ENCODE measurements at regions not wholly inside any gene's neighbourhood (a gene's known extent, or its start where the extent isn't known, plus 50 kb on each side); places are given as distances from the start of the nearest gene placed in this dataset.

DNA sequence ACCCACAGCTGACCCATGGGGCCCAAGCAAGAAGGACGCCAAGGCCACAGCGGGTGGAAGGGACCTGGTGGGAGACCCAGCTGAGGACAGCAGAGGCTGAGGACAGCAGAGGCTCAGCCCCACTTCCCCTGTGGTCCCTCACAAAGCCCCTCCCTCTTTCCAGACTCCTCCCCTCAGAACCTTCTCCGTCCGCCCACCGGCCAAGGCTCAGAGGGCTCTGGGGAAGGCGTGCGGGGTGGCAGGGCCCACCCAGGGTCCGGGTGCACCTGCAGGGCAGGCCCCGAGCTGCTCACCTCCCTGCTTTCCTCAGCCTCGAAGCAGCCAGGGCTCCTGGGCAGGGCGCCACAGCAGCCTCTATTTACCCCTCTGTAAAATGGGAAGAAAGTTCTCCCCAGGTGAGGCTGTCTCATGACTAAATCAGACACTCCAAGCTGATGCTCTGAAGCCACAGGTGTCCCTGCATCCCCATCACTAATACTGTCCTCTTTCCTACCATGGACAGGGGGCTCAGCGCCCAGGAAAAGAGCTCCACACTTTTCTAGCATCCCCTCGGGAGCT, 137.9 kb upstream of the PPP1R26 start:
- DNase-seq (ENCODE audit: low spot score): no peak

DNA sequence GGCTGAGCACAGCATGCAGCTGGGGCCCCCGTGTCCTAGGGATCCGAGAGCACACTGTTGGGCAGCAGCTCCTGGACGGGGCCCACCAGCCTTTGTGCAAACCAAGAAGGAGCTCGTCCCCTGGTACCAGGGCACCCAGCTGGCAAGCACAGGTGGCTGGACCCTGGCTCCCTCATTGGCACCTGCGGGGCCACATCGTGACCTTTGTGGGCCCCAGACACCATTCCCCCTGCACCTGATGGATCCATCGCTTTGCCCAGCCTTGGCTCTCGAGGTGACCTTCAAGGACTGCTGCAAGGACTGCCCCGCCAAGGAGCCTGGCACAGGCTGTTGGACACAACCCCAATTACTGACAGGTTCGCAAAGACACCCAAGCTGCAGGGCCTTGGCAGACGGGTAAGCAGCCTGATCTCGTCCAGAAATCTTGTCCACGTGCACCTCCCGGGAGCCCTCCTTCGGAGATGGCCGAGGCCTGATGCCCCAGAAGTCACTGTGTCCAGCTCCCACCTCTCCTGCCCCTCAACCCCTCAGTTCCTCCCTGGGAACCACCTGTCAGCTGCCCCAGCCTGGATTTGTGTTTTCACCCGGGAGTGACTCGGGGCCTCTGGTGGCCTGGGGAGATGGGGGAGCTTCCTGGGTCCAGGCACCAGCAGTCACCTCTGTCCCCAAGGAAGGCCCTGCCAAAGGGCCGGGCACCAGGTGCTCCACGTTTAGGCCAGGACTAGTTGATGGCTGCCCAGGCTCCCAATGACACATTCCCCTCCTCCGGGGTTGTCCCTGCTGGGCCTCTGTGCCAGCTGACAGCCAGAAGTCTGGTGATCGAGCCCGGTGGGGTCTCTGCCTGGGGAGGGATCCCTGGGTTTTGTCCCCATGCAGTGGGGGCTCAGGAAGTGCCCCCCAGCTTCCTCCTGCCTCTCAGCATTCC, 137.1 kb upstream of the PPP1R26 start:
- no peak for DNase-seq (ENCODE audit: low spot score)

DNA sequence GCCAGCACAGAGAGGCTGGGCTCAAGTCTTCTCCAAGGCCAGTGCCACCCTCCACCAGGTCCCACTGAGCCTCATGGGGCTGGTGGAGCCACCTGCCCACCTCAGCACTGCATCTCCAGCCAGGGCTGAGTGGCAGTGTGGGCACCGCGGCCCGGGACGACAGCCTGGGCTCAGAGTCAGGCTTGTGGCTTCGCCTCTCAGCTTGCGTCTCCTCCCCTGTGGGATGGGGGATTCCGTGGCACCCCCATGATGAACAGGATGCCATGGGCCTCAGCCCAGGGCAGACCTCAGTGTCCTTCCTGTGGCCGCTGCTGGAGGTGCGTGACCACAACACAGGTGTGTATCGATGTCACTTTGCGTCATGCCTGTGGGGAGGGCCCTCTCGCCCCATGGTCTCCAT, 136.4 kb upstream of the PPP1R26 start:
- DNase-seq (ENCODE audit: low spot score): no peak

DNA sequence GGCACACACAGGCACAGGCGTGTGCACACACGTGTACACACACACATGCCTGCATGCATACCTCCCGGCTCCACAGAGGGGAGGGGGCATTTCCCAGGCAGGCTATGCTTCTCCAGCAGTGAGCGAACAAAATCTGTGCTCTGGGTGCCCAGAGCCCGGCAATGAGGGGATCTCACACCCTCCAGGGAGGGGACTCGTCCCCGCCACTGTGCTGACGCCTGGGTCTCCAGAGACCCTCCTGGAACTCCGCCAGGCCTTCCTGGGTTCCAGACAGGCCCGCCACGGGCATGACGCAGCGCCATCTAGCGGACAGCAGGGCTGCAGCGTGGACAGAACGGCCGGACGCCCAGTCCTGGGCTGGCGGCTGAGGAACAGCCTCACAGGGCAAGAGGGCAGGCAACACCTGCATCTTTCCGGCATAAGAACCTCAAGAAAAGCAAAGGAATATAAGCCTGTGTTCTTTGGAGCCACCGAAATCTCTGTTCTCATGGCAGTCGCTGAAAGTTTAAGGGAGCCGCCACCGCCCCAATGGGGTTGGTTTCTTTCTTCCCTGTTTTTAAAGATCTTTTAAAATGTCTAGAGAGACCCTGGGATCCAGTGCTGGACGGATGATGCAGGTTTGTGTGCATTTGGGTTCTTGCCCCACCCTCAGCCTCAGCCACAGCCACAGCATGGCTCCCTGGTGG, 135.6 kb upstream of the PPP1R26 start:
- DNase-seq (ENCODE audit: low spot score): peak; percentile 37

DNA sequence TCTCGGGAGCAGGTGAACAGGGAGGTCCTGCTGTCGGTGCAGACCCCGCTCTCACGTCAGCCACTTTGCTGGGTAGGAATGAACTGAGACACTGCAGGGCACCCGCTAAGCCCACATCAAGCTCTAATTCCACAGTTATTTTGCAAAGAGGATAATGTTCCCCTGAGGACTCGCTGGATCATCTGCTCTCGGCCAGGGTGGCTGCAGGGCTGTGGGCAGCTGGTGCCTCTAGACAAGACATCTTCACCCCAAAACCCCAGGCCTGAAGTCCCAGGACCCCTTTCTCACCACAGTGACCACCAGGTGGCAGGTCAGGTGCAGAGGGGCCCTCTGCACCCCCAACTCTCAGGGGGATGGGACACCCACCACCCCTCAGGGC, 135.1 kb upstream of the PPP1R26 start:
- DNase-seq (ENCODE audit: low spot score): no peak

DNA sequence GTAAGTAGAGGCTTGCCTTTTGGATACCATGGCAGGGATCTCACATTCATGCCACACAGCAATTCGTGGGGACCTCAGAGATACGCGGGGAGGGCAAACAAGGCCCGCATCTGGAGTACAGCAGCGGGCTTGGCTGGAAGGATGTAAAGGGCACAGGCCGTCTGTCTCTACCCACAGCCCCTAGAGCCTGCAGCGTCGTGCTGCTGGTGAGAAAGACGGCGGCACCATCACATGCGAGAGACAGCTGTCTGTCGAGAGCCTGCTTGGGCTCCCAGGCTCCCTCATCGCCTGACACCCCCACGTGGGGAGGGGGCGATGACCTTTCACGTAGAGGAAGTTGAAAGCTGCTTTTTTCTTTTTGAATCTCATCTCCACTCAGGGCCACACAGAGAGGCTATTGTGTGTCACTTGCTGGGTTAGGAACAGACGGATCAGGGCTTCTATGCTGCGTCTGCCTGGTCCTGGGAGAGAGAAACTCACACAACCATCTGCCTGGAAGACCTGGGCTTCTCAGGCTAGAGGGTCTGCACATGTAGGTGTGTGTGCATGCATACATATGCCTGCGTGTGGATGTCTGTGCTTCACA, 134.6 kb upstream of the PPP1R26 start:
- no peak for DNase-seq (ENCODE audit: low spot score)

DNA sequence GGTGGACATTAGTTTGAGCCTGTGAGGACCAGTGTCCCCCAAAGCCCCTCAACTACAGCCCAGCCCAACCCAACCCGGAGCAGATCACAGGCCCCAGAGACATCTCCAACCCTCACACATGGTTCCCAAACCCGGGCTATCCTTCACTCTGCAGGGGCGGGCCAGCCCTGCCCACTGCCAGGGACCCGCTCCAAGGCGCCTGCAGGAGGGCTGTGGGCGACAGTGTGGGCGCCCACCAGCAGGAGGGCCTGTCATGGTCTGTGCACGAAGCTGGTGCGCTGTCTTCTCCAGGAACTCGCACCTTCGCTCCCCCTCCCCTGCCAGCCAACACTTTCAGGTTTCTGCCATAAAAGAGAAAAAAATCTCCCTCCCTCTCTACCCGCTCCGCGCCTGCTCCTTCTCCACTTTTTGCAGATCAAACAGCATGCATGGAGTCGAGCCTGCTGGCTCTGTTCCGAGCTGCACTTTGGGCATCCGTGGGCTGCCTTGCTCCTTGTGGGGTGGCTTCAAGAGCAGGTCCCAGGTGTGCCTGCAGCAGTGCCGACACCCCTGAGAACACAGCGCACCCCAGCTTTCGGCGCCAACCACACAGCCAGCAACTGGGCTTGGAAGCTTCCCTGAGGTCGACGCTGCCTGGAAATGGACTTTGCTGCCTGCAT, 133.7 kb upstream of the PPP1R26 start:
- no peak for DNase-seq (ENCODE audit: low spot score)

DNA sequence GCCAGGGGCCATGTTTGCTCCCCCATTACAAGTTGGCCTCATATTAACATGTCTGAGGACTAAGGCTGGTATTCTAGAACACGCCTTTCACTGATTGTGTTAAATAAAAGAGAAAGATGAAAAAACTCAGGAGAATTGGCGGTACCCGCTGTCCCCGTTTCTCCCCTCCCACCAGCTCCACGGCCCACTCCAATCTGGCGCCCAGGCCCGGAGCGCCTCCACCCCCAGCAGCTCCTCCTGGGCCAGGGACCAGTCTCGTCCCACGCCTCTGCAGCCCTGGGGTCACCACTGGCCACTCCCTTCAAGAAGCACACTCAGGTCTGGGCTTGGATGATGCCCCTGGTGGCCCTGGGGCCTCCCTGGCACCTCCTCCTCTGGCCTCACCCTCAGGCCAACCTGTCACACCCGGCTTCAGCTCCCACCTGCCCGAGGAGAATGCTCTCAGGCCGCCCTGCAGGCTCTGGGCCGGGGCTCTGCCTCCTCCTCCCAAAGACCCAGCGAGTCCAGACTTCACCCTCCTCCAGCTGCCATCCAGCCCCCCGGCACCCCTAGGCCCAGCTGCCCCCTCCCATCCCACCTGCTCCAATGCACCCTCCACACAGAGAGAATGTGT, 133.0 kb upstream of the PPP1R26 start:
- DNase-seq (ENCODE audit: low spot score): no peak

DNA sequence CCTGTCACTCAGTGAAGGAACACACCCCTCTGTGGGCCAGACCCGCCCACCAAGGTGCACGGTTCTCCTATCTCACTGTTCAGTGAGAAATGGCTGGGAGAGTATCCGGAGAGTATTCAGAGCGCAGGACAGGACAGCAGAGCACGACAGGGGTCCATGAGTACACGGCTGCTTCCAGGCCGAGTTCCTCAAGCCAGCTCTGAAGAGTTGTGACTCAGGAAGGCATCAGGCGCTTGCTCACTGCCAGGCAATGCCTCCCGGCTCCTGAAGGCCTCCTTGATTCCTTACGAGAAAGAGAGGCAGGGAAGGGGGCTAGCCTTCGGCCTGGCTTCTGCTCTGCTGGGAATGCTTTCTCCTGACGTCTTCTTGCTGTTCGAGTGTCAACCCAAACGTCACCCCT, 132.1 kb upstream of the PPP1R26 start:
- no peak for DNase-seq (ENCODE audit: low spot score)

DNA sequence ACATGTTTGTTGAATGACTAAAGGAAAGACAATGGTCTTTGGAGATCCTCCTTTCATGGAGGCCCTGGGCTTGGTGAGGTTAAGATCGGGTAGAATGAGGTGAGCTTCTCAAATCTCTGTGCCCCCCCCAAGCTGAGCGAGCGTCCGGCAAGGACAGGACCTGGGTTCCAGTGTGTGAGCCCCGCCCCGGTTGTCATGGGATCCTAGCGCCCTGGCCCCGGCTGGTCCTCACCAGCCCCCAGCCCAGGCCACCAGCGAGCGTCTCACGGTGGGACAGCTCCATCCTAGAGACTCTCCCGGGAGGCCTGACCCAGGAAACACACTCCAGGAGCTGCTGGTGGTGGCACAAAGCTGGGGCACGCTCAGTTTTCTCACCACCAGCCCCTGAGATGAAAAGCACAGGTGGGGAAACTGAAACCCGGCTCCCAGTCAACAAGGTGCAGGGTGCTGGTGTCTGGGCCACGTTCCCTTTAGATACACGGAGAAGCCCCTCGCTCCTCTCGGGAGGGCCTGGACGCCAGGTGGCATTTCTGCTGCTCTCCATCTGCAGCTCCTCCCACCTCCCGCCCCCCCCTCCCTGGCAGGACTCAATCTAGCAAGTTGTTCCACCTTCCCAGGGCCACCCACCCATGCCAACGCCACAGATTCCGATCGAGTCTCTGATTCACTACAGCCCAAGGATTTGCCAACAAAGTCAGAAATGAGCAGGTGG, 131.3 kb upstream of the PPP1R26 start:
- no peak for DNase-seq (ENCODE audit: low spot score)

DNA sequence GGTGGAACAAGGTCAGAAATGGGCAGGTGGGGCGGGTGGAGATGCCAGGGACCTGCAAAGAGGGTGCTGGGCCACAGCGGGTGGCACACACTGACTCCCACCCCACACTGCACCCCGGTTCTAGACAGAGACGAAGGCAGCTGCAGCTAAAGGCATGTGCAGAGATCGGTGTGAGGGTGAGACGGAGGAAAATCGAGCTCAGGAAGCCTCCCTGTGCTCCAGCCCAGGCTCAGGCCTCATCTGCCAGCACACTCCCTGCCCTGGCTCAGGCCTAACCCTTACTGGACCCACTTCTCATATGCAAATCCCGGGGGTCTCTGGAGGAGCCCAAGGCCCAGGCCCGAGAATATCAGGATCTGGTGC, 130.8 kb upstream of the PPP1R26 start:
- DNase-seq (ENCODE audit: low spot score): no peak

DNA sequence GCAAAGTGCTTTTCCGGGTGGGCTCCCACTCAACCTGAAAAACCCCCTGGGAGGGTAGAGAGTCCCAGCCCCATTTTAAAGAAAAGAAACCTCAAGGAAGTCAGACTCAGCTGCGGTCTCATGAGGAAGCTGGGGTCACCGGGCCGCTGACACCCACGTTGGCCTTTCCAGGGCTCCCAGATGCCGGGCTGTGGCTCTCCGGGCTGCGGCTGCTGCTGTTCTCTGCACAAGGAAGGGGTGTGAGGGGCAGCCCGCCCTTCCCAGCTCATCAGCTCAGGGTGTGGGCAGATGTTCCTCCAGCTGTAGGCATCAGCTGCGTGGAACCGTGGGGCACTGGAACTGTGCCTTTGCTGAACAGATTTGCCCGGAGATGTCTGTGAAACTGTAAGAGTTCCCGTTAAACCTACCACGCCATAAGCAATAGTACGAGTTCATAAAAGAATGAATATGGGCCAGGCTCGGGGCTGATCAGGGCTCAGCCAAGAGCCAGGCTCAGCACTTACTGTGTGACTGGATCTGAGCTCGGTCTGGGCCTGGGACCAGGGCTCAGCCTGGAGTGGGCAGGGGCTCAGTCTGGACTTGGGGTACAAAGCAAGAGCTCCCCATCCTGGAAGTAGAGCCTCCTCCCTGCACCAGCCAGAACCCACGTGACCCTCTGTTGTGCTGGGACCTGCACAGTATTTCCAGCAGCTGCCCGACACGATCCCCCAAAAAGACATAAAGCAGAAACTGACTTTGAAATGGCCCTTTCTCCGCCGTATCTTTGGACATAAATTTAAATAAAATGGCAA, 130.2 kb upstream of the PPP1R26 start:
- DNase-seq (ENCODE audit: low spot score): no peak

DNA sequence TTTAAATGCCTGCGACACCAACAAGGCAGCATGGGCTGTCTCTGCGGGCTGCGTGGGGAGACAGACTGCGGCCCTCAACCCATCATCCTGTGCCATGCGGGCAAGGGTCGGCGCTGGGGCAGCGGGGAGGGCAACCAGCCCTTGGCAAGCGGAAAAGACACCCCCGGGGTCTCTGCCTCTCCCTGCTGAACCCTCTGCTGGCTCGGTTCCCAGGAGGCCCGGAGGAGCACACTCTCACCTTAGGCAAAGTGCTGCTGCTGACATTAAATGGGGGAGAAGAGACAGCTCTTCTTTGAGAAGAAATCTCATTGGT, 129.6 kb upstream of the PPP1R26 start:
- no peak for DNase-seq (ENCODE audit: low spot score)

DNA sequence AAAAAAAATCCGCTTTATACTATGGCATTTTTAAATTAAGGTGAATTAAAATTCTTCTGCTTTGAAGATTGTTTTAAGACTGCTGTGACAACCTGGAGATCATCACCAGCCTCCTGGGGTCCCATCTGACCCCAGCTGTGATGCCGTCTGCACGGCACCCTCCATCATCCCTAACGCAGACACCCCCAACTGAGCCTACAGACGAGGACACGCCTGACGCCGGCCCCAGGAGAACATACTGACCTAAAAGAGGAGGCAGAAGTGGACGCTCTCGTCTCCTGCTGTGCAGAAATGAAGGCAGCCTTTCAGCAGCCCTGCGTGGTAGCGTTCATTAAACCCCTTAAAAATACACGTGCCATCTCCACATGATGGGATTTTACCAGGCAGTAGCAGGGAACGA, 125.6 kb upstream of the PPP1R26 start:
- no peak for DNase-seq (ENCODE audit: low spot score)

DNA sequence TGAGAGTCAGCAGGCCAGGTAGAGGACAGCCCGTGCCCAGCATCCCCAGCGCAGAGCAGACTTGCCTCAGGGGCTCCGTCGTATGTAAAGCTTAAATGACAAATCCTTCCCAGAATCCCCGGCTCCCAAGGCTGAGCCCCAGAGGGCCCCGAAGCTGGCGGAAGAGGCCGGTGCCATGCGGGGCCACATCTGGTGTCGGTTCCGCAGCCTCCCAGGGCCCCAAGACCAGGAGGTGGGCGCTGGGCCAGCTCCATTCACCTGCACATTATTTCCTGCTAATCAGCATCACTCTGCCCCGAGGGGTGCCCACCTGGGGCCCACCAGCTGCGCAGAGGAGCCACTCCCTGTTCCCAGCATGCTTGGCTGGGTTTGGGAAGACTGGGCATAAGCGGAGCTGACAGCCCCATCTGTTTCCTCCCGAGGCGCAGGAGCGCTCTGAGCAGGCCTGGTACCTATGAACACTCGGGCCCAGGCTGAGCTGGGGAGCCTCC, 124.0 kb upstream of the PPP1R26 start:
- no peak for DNase-seq (ENCODE audit: low spot score)

DNA sequence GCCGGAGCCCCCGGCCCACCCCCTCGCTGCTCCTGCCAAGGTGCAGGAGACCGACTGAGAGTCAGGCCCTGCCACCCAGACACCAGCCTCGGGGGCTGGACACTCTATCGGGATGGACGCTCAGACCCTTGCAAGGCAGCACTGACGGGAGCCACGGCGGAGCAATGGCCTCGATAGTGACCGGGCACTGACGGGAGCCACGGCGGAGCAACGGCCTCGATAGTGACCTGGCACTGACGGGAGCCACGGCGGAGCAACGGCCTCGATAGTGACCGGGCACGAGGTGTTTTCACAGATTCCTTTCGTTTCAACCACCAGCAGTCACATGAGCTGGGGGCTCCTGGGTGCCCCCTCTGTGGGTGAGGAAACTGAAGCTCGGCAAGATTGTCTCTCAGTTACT, 123.6 kb upstream of the PPP1R26 start:
- DNase-seq (ENCODE audit: low spot score): no peak

DNA sequence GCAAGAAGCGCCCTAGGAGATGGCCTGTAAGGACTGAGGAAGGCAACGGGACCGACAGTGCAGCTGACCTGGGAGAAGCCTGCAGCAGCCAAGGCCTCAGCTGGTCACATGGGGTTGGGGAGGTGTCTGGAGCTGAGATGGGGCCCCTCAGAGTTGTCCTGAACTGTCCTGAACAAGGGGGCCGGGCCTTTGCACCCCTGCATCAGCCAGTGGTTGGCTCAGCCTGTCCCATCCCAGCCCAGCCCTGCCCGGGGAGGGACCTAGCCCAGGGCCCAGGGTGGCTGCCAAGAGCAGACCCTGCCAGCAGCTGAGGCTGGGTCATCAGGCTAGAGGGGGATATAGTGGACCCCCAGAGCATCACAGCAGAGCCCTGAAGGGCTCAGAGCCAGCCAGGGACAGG, 122.8 kb upstream of the PPP1R26 start:
- no peak for DNase-seq (ENCODE audit: low spot score)

DNA sequence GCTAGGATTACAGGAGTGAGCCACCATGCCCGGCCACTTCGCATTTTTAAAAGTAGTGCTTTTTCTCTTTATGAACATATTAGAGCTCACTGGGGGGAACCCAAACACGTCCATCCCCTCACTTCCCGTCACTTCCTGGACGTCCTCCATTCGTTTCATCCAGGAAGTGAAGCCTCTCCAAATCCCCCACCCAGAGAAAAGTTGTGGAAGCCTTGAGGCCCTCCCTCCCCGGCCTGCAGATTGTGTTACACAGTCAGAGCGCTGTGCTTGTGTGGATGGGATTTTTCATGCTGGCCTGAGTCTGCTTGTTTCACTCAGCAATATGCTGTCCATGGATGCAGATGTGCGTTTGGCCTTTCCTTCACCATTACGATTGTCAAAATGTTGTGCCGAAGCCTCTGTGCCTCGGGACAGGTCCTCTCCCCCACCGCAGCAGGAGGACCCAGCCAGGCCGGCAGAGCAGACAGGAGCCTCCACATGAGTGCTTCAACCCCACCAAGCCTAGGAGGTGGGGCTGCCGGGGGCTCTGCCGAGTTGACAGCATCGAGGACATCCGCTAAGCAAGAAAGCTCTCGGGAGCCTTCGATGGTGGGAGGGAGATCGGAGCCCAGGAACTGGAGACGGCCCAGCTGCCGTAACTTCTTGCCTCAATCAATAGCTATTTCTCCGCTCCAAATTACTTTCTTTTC, 121.6 kb upstream of the PPP1R26 start:
- DNase-seq (ENCODE audit: low spot score): no peak

DNA sequence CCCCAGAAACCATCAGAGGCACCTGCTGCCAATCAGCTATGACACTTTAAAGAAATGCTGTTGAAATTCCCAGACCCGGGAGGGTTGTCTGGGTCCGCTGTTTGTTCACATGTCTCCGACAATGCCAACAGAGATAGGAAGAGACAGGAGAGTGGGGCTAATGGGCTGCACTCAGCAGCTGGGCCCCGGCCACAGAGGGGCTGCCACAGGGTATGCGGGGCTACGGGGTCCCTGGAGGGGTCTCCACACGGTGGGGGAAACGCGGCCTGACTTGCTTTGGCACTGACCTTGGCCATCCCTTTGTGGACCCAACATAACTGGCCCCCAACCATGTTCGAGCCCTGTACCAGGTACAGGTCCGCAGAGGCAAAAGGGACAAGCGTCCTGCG, 121.0 kb upstream of the PPP1R26 start:
- no peak for DNase-seq (ENCODE audit: low spot score)

DNA sequence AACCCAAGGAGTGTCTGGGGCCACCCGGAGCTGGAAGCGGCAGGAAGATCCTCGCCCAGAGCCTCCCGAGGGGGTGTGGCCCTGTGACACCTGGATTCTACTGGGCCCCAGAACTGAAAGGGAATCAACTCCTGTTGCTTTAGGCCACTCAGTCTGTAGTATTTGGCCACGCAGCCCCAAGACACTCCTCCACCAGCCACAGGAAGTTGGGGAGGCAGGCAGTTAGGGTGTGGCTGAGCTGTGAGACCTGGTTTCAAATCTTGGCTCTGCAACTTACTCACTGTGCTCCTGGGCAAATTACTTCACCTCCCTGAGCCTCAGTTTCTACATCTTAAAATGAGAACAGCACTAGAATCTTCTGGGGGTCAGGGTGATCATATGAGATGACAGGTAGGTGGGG, 119.8 kb upstream of the PPP1R26 start:
- DNase-seq (ENCODE audit: low spot score): no peak

Data from hematopoietic multipotent progenitor cell treated with erythropoietin and hydrocortisone succinate and interleukin-3 and kit ligand, for 15 days (in vitro differentiated cells).